ENCODE measurements at regions not wholly inside any gene's neighbourhood (a gene's known extent, or its start where the extent isn't known, plus 50 kb on each side); places are given as distances from the start of the nearest gene placed in this dataset.

- Histone ChIP-seq H3K4me3 (ENCODE audit: low read depth, low read length) (no peak overlapping the region), H3K27ac (ENCODE audit: low read depth, low read length) (no peak overlapping the region), H3K4me1 (ENCODE audit: control insufficient read depth in 1 of 2, insufficient read depth in 2 of 2, low read length in 2 of 2) (peaks cover 0 to 2% of the 10 kb centered on the region in 2 experiments), H2BK5ac (ENCODE audit: low read depth, low read length, poor library complexity) (no peak overlapping the region), H3K36me3 (ENCODE audit: control insufficient read depth in 1 of 2, insufficient read depth in 2 of 2, low read length in 2 of 2) (no peaks in the 10 kb centered on the region), H3K14ac (ENCODE audit: low read length) (no peak overlapping the region), H3K9ac (ENCODE audit: low read length) (no peak overlapping the region), H2BK120ac (ENCODE audit: insufficient read depth, low read length, poor library complexity) (no peak overlapping the region), H4K8ac (ENCODE audit: low read depth, low read length) (no peak overlapping the region), H4K12ac (ENCODE audit: low read depth, low read length) (no peak overlapping the region), H2AK5ac (ENCODE audit: low read length) (no peak overlapping the region), H3K79me2 (ENCODE audit: control insufficient read depth, insufficient read depth, low read length, poor library complexity) (no peaks in the 10 kb centered on the region), H3K9me3 (ENCODE audit: insufficient read depth, low read depth, low read length) (no peaks in the 10 kb centered on the region), H3K79me1 (ENCODE audit: low read length) (no peaks in the 10 kb centered on the region), H3K4me2 (ENCODE audit: low read length) (no peak overlapping the region), H2AFZ (ENCODE audit: insufficient read depth, low read length, poor library complexity) (no peak overlapping the region), H3K23ac (ENCODE audit: low read length) (no peak overlapping the region), H3K27me3 (ENCODE audit: insufficient read depth, low read length) (no peaks in the 10 kb centered on the region), H3K4ac (ENCODE audit: low read depth, low read length) (no peak overlapping the region), H3K18ac (ENCODE audit: low read length) (no peak overlapping the region), H2BK12ac (ENCODE audit: low read length) (no peak overlapping the region), H4K91ac (ENCODE audit: low read depth, low read length) (no peak overlapping the region)
- no CpG with 5 or more reads among the region's 1 CpG for whole genome bisulfite sequencing (ENCODE audit: extremely low coverage, insufficient coverage, insufficient read length)
- no peak for DNase-seq
Measured at GRCh38 chr1:187517546-187517945, 688.8 kb downstream of the PLA2G4A start.

GRCh38 chr1:187527346-187527745 lies 698.6 kb downstream of the PLA2G4A start:
- Histone ChIP-seq H3K18ac (ENCODE audit: low read length) (no peak overlapping the region), H2BK120ac (ENCODE audit: insufficient read depth, low read length, poor library complexity) (no peak overlapping the region), H3K36me3 (ENCODE audit: control insufficient read depth in 1 of 2, insufficient read depth in 2 of 2, low read length in 2 of 2) (no peaks in the 10 kb centered on the region), H3K9me3 (ENCODE audit: insufficient read depth, low read depth, low read length) (no peaks in the 10 kb centered on the region), H3K79me1 (ENCODE audit: low read length) (no peaks in the 10 kb centered on the region), H3K4ac (ENCODE audit: low read depth, low read length) (no peak overlapping the region), H4K8ac (ENCODE audit: low read depth, low read length) (no peak overlapping the region), H3K23ac (ENCODE audit: low read length) (no peak overlapping the region), H3K27ac (ENCODE audit: low read depth, low read length) (no peak overlapping the region), H3K9ac (ENCODE audit: low read length) (no peak overlapping the region), H4K12ac (ENCODE audit: low read depth, low read length) (no peak overlapping the region), H2AK5ac (ENCODE audit: low read length) (no peak overlapping the region), H3K4me1 (ENCODE audit: control insufficient read depth in 1 of 2, insufficient read depth in 2 of 2, low read length in 2 of 2) (no peaks in the 10 kb centered on the region), H3K27me3 (ENCODE audit: insufficient read depth, low read length) (no peaks in the 10 kb centered on the region), H2BK5ac (ENCODE audit: low read depth, low read length, poor library complexity) (no peak overlapping the region), H3K14ac (ENCODE audit: low read length) (no peak overlapping the region), H3K79me2 (ENCODE audit: control insufficient read depth, insufficient read depth, low read length, poor library complexity) (no peaks in the 10 kb centered on the region), H2BK12ac (ENCODE audit: low read length) (no peak overlapping the region), H4K91ac (ENCODE audit: low read depth, low read length) (no peak overlapping the region), H2AFZ (ENCODE audit: insufficient read depth, low read length, poor library complexity) (no peak overlapping the region), H3K4me2 (ENCODE audit: low read length) (no peak overlapping the region), H3K4me3 (ENCODE audit: low read depth, low read length) (no peak overlapping the region)
- no peak for DNase-seq
- WGBS (ENCODE audit: extremely low coverage, insufficient coverage, insufficient read length) = no CpG with 5 or more reads among the region's 3 CpGs

- Histone ChIP-seq H2AFZ (ENCODE audit: insufficient read depth, low read length, poor library complexity) (no peak overlapping the region), H3K79me1 (ENCODE audit: low read length) (no peaks in the 10 kb centered on the region), H3K18ac (ENCODE audit: low read length) (no peak overlapping the region), H2BK12ac (ENCODE audit: low read length) (no peak overlapping the region), H3K9me3 (ENCODE audit: insufficient read depth, low read depth, low read length) (no peaks in the 10 kb centered on the region), H4K8ac (ENCODE audit: low read depth, low read length) (no peak overlapping the region), H3K4ac (ENCODE audit: low read depth, low read length) (no peak overlapping the region), H4K12ac (ENCODE audit: low read depth, low read length) (no peak overlapping the region), H3K4me3 (ENCODE audit: low read depth, low read length) (no peak overlapping the region), H3K79me2 (ENCODE audit: control insufficient read depth, insufficient read depth, low read length, poor library complexity) (no peaks in the 10 kb centered on the region), H4K91ac (ENCODE audit: low read depth, low read length) (no peak overlapping the region), H2BK5ac (ENCODE audit: low read depth, low read length, poor library complexity) (no peak overlapping the region), H3K4me1 (ENCODE audit: control insufficient read depth in 1 of 2, insufficient read depth in 2 of 2, low read length in 2 of 2) (no peaks in the 10 kb centered on the region), H3K27me3 (ENCODE audit: insufficient read depth, low read length) (no peaks in the 10 kb centered on the region), H2AK5ac (ENCODE audit: low read length) (no peak overlapping the region), H2BK120ac (ENCODE audit: insufficient read depth, low read length, poor library complexity) (no peak overlapping the region), H3K14ac (ENCODE audit: low read length) (no peak overlapping the region), H3K36me3 (ENCODE audit: control insufficient read depth in 1 of 2, insufficient read depth in 2 of 2, low read length in 2 of 2) (no peaks in the 10 kb centered on the region), H3K23ac (ENCODE audit: low read length) (no peak overlapping the region), H3K9ac (ENCODE audit: low read length) (no peak overlapping the region), H3K27ac (ENCODE audit: low read depth, low read length) (no peak overlapping the region), H3K4me2 (ENCODE audit: low read length) (no peak overlapping the region)
- no peak for DNase-seq
- WGBS (ENCODE audit: extremely low coverage, insufficient coverage, insufficient read length) = no CpG with 5 or more reads among the region's 4 CpGs
Measured at GRCh38 chr1:187537936-187538335, 709.2 kb downstream of the PLA2G4A start.

GRCh38 chr1:187549540-187549939 lies 720.8 kb downstream of the PLA2G4A start:
- H4K8ac ChIP-seq (ENCODE audit: low read depth, low read length) = no peak overlapping the region
- no CpG with 5 or more reads among the region's 3 CpGs for WGBS (ENCODE audit: extremely low coverage, insufficient coverage, insufficient read length)
- no peaks in the 10 kb centered on the region for H3K9me3 ChIP-seq (ENCODE audit: insufficient read depth, low read depth, low read length)
- no peak overlapping the region for H2BK5ac ChIP-seq (ENCODE audit: low read depth, low read length, poor library complexity)
- H3K36me3 ChIP-seq (ENCODE audit: control insufficient read depth in 1 of 2, insufficient read depth in 2 of 2, low read length in 2 of 2) = no peaks in the 10 kb centered on the region
- H2BK12ac ChIP-seq (ENCODE audit: low read length) = no peak overlapping the region
- H3K18ac ChIP-seq (ENCODE audit: low read length) = no peak overlapping the region
- no peak overlapping the region for H3K4ac ChIP-seq (ENCODE audit: low read depth, low read length)
- H2AK5ac ChIP-seq (ENCODE audit: low read length) = no peak overlapping the region
- H3K79me2 ChIP-seq (ENCODE audit: control insufficient read depth, insufficient read depth, low read length, poor library complexity) = no peaks in the 10 kb centered on the region
- H3K4me2 ChIP-seq (ENCODE audit: low read length) = no peak overlapping the region
- no peak overlapping the region for H2AFZ ChIP-seq (ENCODE audit: insufficient read depth, low read length, poor library complexity)
- H2BK120ac ChIP-seq (ENCODE audit: insufficient read depth, low read length, poor library complexity) = no peak overlapping the region
- H3K23ac ChIP-seq (ENCODE audit: low read length) = no peak overlapping the region
- no peaks in the 10 kb centered on the region for H3K79me1 ChIP-seq (ENCODE audit: low read length)
- no peak for DNase-seq
- no peaks in the 10 kb centered on the region for H3K27me3 ChIP-seq (ENCODE audit: insufficient read depth, low read length)
- no peak overlapping the region for H3K9ac ChIP-seq (ENCODE audit: low read length)
- no peak overlapping the region for H3K27ac ChIP-seq (ENCODE audit: low read depth, low read length)
- no peak overlapping the region for H3K4me3 ChIP-seq (ENCODE audit: low read depth, low read length)
- no peaks in the 10 kb centered on the region for H3K4me1 ChIP-seq (ENCODE audit: control insufficient read depth in 1 of 2, insufficient read depth in 2 of 2, low read length in 2 of 2)
- no peak overlapping the region for H4K91ac ChIP-seq (ENCODE audit: low read depth, low read length)
- no peak overlapping the region for H3K14ac ChIP-seq (ENCODE audit: low read length)
- H4K12ac ChIP-seq (ENCODE audit: low read depth, low read length) = no peak overlapping the region

Measured in trophoblast cell (in vitro differentiated cells and primary cell).